ENCODE measurements at regions not wholly inside any gene's neighbourhood (a gene's known extent, or its start where the extent isn't known, plus 50 kb on each side); places are given as distances from the start of the nearest gene placed in this dataset.

- peaks cover 0 to 12% (median 0%) of the 10 kb centered on the region in 3 donors for H3K27me3 ChIP-seq
- no peaks in the 10 kb centered on the region for H3K36me3 ChIP-seq
- H3K9me3 ChIP-seq, result peaks cover 7 to 28% (median 25%) of the 10 kb centered on the region in 4 donors
- no peak overlapping the region for H3K4me3 ChIP-seq
- WGBS, 5 donors, result 77 to 88% (median 86%) methylated on average over 30 to 31 of the region's 31 CpGs
- intact Hi-C loops (cut with DNase I; ENCODE audit: low total_unique reads), result no loop called here
- no peak for TF ChIP-seq EP300 (IDR thresholded peaks at IDR 0.05)
- TF ChIP-seq POLR2AphosphoS5 (IDR thresholded peaks at IDR 0.05), result no peak
- TF ChIP-seq POLR2A (IDR thresholded peaks at IDR 0.05), result no peak
- TF ChIP-seq, protein P1, sequence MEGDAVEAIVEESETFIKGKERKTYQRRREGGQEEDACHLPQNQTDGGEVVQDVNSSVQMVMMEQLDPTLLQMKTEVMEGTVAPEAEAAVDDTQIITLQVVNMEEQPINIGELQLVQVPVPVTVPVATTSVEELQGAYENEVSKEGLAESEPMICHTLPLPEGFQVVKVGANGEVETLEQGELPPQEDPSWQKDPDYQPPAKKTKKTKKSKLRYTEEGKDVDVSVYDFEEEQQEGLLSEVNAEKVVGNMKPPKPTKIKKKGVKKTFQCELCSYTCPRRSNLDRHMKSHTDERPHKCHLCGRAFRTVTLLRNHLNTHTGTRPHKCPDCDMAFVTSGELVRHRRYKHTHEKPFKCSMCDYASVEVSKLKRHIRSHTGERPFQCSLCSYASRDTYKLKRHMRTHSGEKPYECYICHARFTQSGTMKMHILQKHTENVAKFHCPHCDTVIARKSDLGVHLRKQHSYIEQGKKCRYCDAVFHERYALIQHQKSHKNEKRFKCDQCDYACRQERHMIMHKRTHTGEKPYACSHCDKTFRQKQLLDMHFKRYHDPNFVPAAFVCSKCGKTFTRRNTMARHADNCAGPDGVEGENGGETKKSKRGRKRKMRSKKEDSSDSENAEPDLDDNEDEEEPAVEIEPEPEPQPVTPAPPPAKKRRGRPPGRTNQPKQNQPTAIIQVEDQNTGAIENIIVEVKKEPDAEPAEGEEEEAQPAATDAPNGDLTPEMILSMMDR (IDR thresholded peaks at IDR 0.05), result no peak
- no peak overlapping the region for H3K27ac ChIP-seq
- DNase-seq, result peak in 1 of 2 donors; percentile 17
- no peaks in the 10 kb centered on the region for H3K4me1 ChIP-seq
These were observed 196.2 kb downstream of the KIF26A start for GRCh38 chr14:104334424-104335161.

DNA sequence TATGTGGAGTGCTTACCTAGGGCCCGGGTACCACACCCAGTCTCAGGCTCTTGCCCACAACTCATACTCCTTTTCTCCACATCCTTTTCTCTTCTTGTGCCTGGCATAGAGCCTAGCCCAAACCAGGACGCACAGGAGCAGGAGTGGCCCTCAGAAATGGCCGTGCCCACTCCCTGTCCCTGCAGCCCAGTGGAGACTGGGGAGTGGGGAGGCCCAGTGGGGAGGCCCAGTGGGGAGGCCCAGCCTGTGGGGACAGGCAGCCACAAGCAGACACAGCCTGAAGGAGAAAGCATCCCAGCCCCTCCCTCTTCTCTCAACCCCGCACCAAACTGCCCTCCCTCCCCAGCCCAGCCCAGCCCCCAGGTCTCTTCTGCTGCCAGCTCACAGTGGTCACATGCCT lies 196.8 kb downstream of the KIF26A start:
- no peak overlapping the region for H3K4me3 ChIP-seq
- intact Hi-C loops (cut with DNase I; ENCODE audit: low total_unique reads), result no loop called here
- H3K4me1 ChIP-seq, result no peaks in the 10 kb centered on the region
- no peak overlapping the region for H3K27ac ChIP-seq
- H3K27me3 ChIP-seq, result peaks cover 0 to 12% (median 0%) of the 10 kb centered on the region in 3 donors
- peaks cover 7 to 22% (median 19%) of the 10 kb centered on the region in 4 donors for H3K9me3 ChIP-seq
- 50 to 85% (median 74%) methylated on average over 4 of the region's 4 CpGs for WGBS, 5 donors
- TF ChIP-seq POLR2A (IDR thresholded peaks at IDR 0.05) (no peak), EP300 (IDR thresholded peaks at IDR 0.05) (no peak), POLR2AphosphoS5 (IDR thresholded peaks at IDR 0.05) (no peak)
- TF ChIP-seq, protein P1 (IDR thresholded peaks at IDR 0.05), result no peak
- DNase-seq, result no peak
- no peaks in the 10 kb centered on the region for H3K36me3 ChIP-seq

GRCh38 chr14:104335611-104336010 lies 197.2 kb downstream of the KIF26A start:
- intact Hi-C loops (cut with DNase I; ENCODE audit: low total_unique reads), result no loop called here
- DNase-seq, result peak in 1 of 2 donors; percentile 20
- Histone ChIP-seq H3K36me3 (no peaks in the 10 kb centered on the region), H3K27ac (no peak overlapping the region), H3K4me1 (no peaks in the 10 kb centered on the region), H3K27me3 (peaks cover 0 to 12% (median 0%) of the 10 kb centered on the region in 3 donors), H3K9me3 (peaks cover 7 to 18% (median 15%) of the 10 kb centered on the region in 4 donors), H3K4me3 (no peak overlapping the region)
- WGBS, 5 donors, result 89 to 93% (median 91%) methylated on average over 12 of the region's 12 CpGs
- TF ChIP-seq POLR2A (IDR thresholded peaks at IDR 0.05) (no peak), POLR2AphosphoS5 (IDR thresholded peaks at IDR 0.05) (no peak), EP300 (IDR thresholded peaks at IDR 0.05) (no peak)
- TF ChIP-seq, protein P1 (IDR thresholded peaks at IDR 0.05), result no peak

- WGBS, 5 donors, result 65 to 85% (median 76%) methylated on average over 4 of the region's 4 CpGs
These were observed 199.0 kb downstream of the KIF26A start for GRCh38 chr14:104337351-104337750.

More at GRCh38 chr14:104337351-104337750, 199.0 kb downstream of the KIF26A start:
- no peaks in the 10 kb centered on the region for H3K36me3 ChIP-seq
- peaks cover 7 to 18% (median 8%) of the 10 kb centered on the region in 4 donors for H3K9me3 ChIP-seq
- peak in 1 of 2 donors; percentile 11 for DNase-seq
- no peak for TF ChIP-seq POLR2A (IDR thresholded peaks at IDR 0.05)
- no peak for TF ChIP-seq POLR2AphosphoS5 (IDR thresholded peaks at IDR 0.05)
- TF ChIP-seq, protein P1 (IDR thresholded peaks at IDR 0.05), result no peak
- TF ChIP-seq EP300 (IDR thresholded peaks at IDR 0.05), result no peak
- H3K4me3 ChIP-seq, result no peak overlapping the region
- peaks cover 0 to 6% (median 4%) of the 10 kb centered on the region in 4 donors for H3K4me1 ChIP-seq
- no peak overlapping the region for H3K27ac ChIP-seq
- intact Hi-C loops (cut with DNase I; ENCODE audit: low total_unique reads), result no loop called here
- peaks cover 0 to 20% (median 0%) of the 10 kb centered on the region in 3 donors for H3K27me3 ChIP-seq
